Medulla oblongata (tissue), 1 donor: ENCODE measurements at regions not wholly inside any gene's neighbourhood (a gene's known extent, or its start where the extent isn't known, plus 50 kb on each side); places are given as distances from the start of the nearest gene placed in this dataset.

Source experiments
- DNase-seq: peaks from one replicate; pipeline ENCODE4 v3.0.0-alpha.2; 2015; ENCODE audit errors: extremely low spot score

GRCh38 chr20:12358655-12359009 lies 440.9 kb downstream of the BTBD3 start:
- no peak for DNase-seq

DNA sequence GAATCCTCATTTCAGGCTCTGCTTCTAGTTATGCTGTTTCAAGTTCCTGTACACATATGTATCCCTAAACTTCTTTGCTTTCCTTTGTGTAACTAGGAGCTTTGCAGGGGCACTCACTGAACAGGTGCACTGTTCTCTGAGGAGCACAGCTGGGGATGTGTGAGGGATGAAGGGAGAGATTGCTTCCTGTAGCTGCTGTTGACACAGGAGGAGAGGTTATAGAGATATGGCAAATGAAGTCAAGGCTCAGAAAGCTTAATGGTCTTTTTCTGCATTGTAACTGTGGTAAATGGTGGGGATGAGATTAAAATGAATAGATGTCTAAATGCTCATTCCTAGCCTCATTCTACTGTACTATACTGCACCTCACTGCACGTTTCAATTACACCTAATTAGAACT lies 454.3 kb downstream of the BTBD3 start:
- no peak for DNase-seq

- no peak for DNase-seq
Observed at GRCh38 chr20:12372557-12372956, 454.9 kb downstream of the BTBD3 start.

DNA sequence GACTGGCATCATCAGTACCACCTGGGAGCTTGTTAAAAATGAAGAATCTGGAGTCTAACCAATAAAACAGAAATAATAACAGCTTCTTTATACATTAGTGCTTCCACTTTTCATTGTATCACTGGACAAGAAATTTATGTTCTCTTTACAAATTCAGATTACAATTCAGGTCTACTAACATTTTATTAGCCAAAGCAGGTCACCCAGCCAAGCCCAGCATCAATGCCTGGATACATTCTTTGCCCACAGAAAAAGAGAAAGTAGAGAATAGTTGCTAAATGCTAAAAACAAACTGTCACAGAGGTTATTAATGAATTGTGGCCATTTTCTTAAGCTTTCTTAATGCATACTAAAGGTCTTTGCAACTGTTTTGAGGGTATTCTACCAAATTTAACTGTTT lies 458.3 kb downstream of the BTBD3 start:
- peak; percentile 8 for DNase-seq

DNA sequence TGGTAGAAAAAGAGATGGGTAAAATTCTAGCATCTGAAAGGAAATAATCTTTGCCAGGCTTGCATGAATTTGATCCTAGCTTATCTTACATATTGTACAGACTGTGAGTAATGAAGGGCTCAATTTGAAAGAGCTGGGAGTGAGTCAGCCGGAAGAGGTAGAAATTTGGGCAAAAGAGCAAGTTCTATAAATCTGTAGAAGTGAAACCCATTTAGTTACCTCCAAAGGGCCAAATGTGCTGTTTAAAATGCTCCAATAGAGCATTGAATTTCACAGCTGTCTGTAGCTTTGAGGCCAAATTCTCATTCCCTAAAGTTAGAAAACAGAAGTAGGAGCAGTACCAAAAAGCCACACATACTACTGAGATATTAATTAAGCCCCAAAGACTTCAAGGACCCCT lies 466.1 kb downstream of the BTBD3 start:
- no peak for DNase-seq

DNA sequence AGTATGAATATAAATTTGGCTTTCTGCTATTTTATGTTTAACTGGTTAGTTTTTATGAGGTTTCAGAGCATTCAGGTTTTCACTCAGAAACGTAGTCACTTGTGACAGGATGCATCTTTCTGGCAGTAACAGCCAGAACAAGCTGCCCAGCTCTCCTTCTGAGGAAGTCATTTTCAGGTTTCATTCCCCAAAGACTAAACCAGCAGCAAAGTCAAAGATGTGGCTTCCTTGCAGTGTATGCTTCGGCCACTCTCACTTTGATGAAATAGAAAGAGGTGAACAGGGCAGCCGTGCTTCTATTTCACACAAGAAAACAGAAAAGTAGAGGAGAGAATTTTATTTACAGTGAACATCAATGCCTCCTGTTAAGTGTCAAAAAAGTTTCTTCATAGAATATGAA lies 469.1 kb downstream of the BTBD3 start:
- DNase-seq: no peak

- no peak for DNase-seq
Observed at GRCh38 chr20:12391099-12391498, 473.4 kb downstream of the BTBD3 start.

- DNase-seq: no peak
Observed at GRCh38 chr20:12394786-12395185, 477.1 kb downstream of the BTBD3 start.

GRCh38 chr20:12395353-12395752 lies 477.7 kb downstream of the BTBD3 start:
- no peak for DNase-seq

GRCh38 chr20:12395760-12396159 lies 478.1 kb downstream of the BTBD3 start:
- no peak for DNase-seq

DNA sequence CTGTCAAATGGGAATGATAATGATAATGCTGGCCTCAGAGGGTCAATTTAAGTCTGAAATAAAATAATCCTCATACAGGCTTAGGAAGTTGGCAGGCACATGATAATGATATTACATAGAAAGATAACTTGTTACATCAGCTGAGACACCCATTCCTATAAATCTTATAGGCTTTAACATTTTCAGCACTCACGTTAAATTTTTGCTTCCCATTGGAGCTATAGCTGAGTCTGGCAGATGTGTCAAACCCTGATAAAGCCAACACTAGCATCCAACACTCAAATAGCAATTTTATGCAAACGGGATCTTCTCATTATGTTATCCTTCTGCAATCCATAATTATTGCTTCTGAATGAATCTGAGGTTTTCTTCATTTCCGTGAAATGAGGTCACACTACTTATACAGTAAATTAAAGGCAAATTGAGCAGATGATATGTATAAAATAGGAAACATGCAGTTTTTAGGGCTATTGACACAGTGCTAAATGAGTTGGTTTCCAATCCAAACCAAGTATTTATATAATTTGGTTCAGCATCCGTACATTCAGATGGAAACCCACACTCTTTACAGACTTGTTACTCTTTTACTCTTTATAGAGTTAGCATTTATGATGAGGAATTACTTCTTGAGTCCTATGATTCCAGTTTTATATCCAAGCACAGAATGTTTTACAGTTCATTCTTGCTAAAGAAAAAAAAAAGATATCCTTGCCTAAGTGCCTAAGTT lies 481.6 kb downstream of the BTBD3 start:
- no peak for DNase-seq

- DNase-seq: no peak
Observed at GRCh38 chr20:12404941-12405340, 487.2 kb downstream of the BTBD3 start.

DNA sequence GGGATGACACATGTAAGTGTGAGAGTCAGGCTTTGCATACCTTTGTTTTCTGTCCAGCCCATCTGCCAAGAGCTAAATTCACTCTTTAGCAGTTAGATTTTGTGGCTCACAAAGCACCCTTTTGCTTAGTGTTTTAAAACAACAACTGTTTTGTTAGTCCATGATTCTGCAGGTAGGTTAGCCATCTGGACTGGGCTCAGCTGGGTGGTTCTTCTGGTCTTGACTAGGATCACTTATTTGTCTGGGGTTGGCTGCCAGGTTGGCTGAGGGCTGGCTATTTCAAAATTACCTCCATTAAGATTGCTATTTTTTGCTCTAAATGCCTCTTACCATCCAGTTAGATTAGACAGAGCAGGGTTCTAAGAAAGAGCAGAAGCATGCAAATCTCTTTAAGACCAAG lies 489.3 kb downstream of the BTBD3 start:
- no peak for DNase-seq

GRCh38 chr20:12409501-12409900 lies 491.8 kb downstream of the BTBD3 start:
- DNase-seq: no peak

DNA sequence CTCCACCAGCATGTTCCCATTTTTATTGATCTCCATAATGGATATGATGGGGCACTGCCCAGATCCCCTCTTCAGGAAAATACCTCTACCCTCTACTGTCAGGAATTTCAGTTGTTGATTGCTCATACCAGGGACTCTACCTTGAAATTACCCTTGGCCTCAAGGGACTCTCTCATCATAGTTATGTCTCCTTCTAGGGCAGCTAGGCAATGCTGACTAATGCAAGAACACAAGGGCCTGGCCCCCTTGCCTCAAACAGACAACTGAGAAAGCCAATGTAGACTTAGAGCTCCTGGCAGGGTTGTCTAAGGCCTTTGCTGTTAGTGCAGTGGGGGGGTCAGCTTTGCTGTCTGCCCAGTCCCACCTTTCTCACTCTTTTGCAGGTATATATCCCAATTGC lies 493.1 kb downstream of the BTBD3 start:
- DNase-seq: no peak

DNA sequence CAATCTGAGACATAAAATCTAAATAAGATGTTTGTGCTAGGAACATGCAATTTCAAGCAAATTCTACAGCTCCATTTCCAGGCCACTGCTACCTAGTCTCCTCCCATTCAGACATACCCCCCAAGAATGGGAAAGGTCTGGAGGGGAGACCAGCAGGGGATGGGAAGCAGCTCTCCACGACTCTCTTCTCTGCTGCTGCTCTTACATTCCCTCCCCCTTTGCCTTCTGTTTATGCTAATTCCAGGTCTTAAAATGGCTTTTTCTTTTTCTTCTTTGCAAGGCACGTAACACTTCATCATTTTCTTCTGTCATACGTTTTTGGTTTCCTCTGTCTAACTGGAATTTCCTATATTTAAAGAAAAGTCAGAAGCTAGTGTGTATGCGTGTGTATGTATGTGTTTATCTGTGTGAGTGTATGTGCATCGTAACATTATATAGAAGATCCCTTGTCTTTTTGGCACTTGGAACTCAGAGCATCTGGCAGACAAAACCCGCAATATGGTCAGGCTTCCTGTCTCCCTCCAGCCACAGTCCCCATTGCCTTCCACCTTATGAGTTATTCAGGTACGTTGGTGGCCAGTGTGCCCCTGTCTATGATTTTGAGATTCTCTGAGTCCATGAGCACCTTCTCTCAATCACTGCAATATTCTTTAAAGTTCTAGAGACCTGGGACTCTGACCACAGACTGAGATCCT lies 493.7 kb downstream of the BTBD3 start:
- DNase-seq: no peak

- no peak for DNase-seq
Observed at GRCh38 chr20:12413116-12413515, 495.4 kb downstream of the BTBD3 start.

- DNase-seq: peak; percentile 41
Observed at GRCh38 chr20:12414446-12415274, 497.0 kb downstream of the BTBD3 start.

DNA sequence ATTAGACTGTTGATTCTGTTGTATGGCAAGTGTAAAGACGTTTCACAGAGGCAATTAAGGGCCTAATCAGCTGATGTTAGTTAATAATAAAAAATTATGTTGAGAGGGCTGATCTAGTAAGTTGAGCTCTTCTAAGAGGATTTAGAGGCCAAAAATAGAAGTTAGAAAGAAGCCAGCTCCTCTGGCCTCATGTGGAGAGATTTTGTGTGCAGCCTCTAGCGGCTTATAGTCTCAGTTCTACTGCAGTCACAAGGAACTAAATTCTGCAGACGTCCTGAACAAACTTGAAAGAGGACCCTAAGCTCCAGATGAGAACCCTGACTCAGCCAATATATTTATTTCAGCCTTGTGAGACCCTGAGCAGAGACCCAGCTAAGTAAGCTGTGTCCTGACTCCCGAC lies 498.6 kb downstream of the BTBD3 start:
- no peak for DNase-seq

GRCh38 chr20:12433724-12434123 lies 516.0 kb downstream of the BTBD3 start:
- DNase-seq: no peak

DNA sequence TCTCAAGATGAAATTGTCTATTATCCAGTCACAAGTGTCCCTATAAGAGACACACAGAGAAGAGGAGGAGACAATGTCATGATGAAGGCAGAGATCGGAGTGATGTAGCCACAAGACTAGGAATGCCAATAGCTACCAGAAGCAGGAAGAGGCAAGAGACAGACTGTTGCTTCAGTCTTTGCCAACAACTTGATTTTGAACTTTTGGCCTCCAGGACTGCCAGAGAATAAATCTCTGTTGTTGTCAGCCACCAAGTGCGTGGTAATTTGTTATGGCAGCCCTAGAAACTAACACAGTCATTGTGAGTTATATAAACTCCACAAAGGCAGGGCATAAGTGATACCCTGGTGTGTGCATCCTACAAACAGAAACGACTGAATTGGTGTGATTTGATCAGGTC lies 517.0 kb downstream of the BTBD3 start:
- DNase-seq: no peak

DNA sequence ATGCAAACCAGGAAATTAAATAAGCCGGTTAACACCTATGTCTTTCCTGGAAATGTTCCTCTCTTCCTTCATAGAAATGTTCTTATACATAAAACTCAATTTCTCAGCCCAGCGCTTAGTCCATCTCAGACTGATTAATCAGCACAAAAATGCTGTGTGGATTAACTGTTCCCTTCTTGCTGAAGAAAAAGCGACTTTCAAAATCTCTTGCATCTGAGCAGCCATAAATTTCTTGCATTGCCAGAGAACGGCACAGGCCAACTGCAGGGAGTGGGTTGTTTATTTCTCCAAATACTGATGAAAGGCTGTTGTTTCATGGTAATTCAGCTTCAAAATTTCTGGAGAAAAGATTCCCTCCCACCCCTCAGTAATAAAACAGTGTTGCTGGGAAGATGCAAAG lies 517.6 kb downstream of the BTBD3 start:
- DNase-seq: no peak

- DNase-seq: no peak
Observed at GRCh38 chr20:12453711-12454110, 536.0 kb downstream of the BTBD3 start.
